Fibroblast of the aortic adventitia (primary cell): ENCODE measurements at regions not wholly inside any gene's neighbourhood (a gene's known extent, or its start where the extent isn't known, plus 50 kb on each side); places are given as distances from the start of the nearest gene placed in this dataset.
A peak's percentile ranks its signal among the peaks of the same experiment; 100 is the strongest.

Source experiments
- DNase-seq: peaks from one replicate; pipeline ENCODE4 v3.0.0-alpha.2; 2010; ENCODE audit warnings: low read depth
- H3K4me3 ChIP-seq: 2 replicates; pipeline ENCODE4 v1.5.1; 2011; ENCODE audit warnings: low read depth, mild to moderate bottlenecking, control low read depth, low read length, moderate library complexity
- CTCF ChIP-seq: IDR thresholded peaks from 2 replicates; pipeline ENCODE4 v1.5.1; 2011; ENCODE audit warnings: mild to moderate bottlenecking, low read length, control low read depth, inconsistent platforms; ENCODE audit not compliant: insufficient read depth

GRCh38 chr2:215808194-215808593 is 205.2 kb downstream of the MREG start:
- no peak for TF ChIP-seq CTCF
- DNase-seq = no peak
- no peak overlapping the region for H3K4me3 ChIP-seq

DNA sequence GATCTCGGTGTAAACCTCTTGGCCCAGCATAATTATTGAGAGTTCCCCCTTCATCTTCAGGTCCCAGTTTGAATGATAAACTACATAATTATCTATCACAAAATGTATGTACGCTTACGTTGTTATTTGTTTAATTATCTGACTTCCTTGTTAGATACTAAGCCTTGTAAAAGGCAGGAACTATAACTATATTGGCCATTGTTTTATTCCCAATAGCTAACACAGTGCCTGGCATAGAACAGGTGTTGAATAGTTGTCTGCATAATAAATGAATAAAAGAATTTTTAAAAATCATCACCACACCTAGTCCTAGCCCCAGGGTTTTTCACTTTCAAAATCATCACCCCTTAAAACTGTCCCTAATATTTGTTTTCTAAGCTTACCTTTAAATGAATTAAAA is 207.9 kb downstream of the MREG start:
- no peak for TF ChIP-seq CTCF
- no peak for DNase-seq
- no peak overlapping the region for H3K4me3 ChIP-seq

DNA sequence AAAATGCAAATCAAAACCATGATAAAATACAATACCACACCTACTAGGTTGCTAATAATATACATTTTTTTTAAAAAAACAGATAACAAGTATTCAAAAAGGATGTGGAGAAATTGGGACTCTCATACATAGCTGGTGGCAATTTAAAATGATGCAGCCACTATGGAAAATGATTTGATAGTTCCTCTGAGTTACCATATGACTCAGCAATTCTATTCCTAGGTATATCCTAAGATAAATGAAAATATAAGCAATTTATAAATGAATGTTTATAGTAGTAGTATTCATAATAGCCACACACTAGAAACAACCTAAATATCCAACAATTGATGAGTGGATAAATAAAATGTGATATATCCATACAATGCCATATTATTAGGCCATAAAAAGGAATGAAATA is 210.2 kb downstream of the MREG start:
- no peak for DNase-seq
- no peak overlapping the region for H3K4me3 ChIP-seq
- TF ChIP-seq CTCF = no peak

GRCh38 chr2:215799194-215799593 is 214.2 kb downstream of the MREG start:
- H3K4me3 ChIP-seq = no peak overlapping the region
- TF ChIP-seq CTCF = no peak
- no peak for DNase-seq

GRCh38 chr2:215797676-215798075 is 215.7 kb downstream of the MREG start:
- TF ChIP-seq CTCF = no peak
- no peak overlapping the region for H3K4me3 ChIP-seq
- DNase-seq = peak; percentile 59

GRCh38 chr2:215796140-215796855 is 217.1 kb downstream of the MREG start:
- no peak overlapping the region for H3K4me3 ChIP-seq
- TF ChIP-seq CTCF = no peak
- peak; percentile 81 for DNase-seq
